ENCODE measurements at regions not wholly inside any gene's neighbourhood (a gene's known extent, or its start where the extent isn't known, plus 50 kb on each side); places are given as distances from the start of the nearest gene placed in this dataset.

- TF ChIP-seq SIN3A (IDR thresholded peaks at IDR 0.05; ENCODE audit: borderline replicate concordance, insufficient read depth, low read length) (no peak), REST (IDR thresholded peaks at IDR 0.05; ENCODE audit: insufficient read depth in 1 of 2, low read depth in 2 of 2, low read length in 2 of 2) (no peak)
Observed at GRCh38 chr18:77622009-77622692, 372.5 kb downstream of the GALR1 start.

- TF ChIP-seq FOXP2 (optimal IDR thresholded peaks at IDR 0.05; ENCODE audit: borderline replicate concordance, extremely low read depth, extremely low read length, insufficient read depth) (no peak), REST (IDR thresholded peaks at IDR 0.05; ENCODE audit: insufficient read depth in 1 of 2, low read depth in 2 of 2, low read length in 2 of 2) (no peak), TAF1 (IDR thresholded peaks at IDR 0.05; ENCODE audit: borderline replicate concordance, insufficient read depth, low read length) (no peak), POLR2AphosphoS5 (IDR thresholded peaks at IDR 0.05; ENCODE audit: low read depth, low read length) (no peak), SIN3A (IDR thresholded peaks at IDR 0.05; ENCODE audit: borderline replicate concordance, insufficient read depth, low read length) (no peak)
Observed at GRCh38 chr18:77632758-77633157, 383.1 kb downstream of the GALR1 start.

GRCh38 chr18:77634494-77634893, 384.8 kb downstream of the GALR1 start:
- no peak for TF ChIP-seq FOXP2 (optimal IDR thresholded peaks at IDR 0.05; ENCODE audit: borderline replicate concordance, extremely low read depth, extremely low read length, insufficient read depth)
- TF ChIP-seq TAF1 (IDR thresholded peaks at IDR 0.05; ENCODE audit: borderline replicate concordance, insufficient read depth, low read length): no peak
- no peak for TF ChIP-seq SIN3A (IDR thresholded peaks at IDR 0.05; ENCODE audit: borderline replicate concordance, insufficient read depth, low read length)
- no peak for TF ChIP-seq POLR2AphosphoS5 (IDR thresholded peaks at IDR 0.05; ENCODE audit: low read depth, low read length)
- TF ChIP-seq REST (IDR thresholded peaks at IDR 0.05; ENCODE audit: insufficient read depth in 1 of 2, low read depth in 2 of 2, low read length in 2 of 2): no peak

- no peak for TF ChIP-seq POLR2AphosphoS5 (IDR thresholded peaks at IDR 0.05; ENCODE audit: low read depth, low read length)
- no peak for TF ChIP-seq REST (IDR thresholded peaks at IDR 0.05; ENCODE audit: insufficient read depth in 1 of 2, low read depth in 2 of 2, low read length in 2 of 2)
- TF ChIP-seq TAF1 (IDR thresholded peaks at IDR 0.05; ENCODE audit: borderline replicate concordance, insufficient read depth, low read length): no peak
- no peak for TF ChIP-seq SIN3A (IDR thresholded peaks at IDR 0.05; ENCODE audit: borderline replicate concordance, insufficient read depth, low read length)
- no peak for TF ChIP-seq FOXP2 (optimal IDR thresholded peaks at IDR 0.05; ENCODE audit: borderline replicate concordance, extremely low read depth, extremely low read length, insufficient read depth)
Observed at GRCh38 chr18:77635451-77635850, 385.8 kb downstream of the GALR1 start.

GRCh38 chr18:77635858-77636257, 386.2 kb downstream of the GALR1 start:
- TF ChIP-seq FOXP2 (optimal IDR thresholded peaks at IDR 0.05; ENCODE audit: borderline replicate concordance, extremely low read depth, extremely low read length, insufficient read depth) (no peak), REST (IDR thresholded peaks at IDR 0.05; ENCODE audit: insufficient read depth in 1 of 2, low read depth in 2 of 2, low read length in 2 of 2) (no peak), POLR2AphosphoS5 (IDR thresholded peaks at IDR 0.05; ENCODE audit: low read depth, low read length) (no peak), TAF1 (IDR thresholded peaks at IDR 0.05; ENCODE audit: borderline replicate concordance, insufficient read depth, low read length) (no peak), SIN3A (IDR thresholded peaks at IDR 0.05; ENCODE audit: borderline replicate concordance, insufficient read depth, low read length) (no peak)
